AG08396 (cell line): ENCODE measurements at regions not wholly inside any gene's neighbourhood (a gene's known extent, or its start where the extent isn't known, plus 50 kb on each side); places are given as distances from the start of the nearest gene placed in this dataset.

Experiments used
- DNase-seq: peaks from one replicate; pipeline ENCODE4 v3.0.0; 2012; ENCODE audit warnings: low spot score, mixed read lengths

- no peak for DNase-seq
These were observed 314.4 kb upstream of the NBEA start for GRCh38 chr13:34627509-34628208.

GRCh38 chr13:34628209-34628682 lies 313.8 kb upstream of the NBEA start:
- DNase-seq: no peak

- DNase-seq: no peak
These were observed 307.6 kb upstream of the NBEA start for GRCh38 chr13:34634448-34634847.

DNA sequence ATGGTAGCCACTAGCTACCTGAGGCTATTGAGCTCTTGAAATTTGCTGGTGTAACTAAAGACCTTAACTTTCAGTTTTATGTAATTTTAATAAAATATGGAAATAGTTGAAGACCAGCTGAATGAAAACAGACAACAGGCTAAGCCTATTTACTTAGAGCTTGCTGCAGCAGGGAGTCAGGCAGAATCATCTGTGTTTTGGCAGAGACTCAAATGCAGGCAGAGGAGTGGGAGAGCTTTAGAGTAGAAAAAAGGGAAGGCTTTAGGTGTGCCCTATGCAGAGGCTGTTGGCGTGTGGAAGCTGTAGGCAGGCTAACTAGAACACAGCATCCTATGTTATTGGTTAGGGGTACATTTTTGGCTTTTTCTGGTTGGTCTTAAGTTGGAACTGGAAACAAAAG lies 304.9 kb upstream of the NBEA start:
- no peak for DNase-seq

DNA sequence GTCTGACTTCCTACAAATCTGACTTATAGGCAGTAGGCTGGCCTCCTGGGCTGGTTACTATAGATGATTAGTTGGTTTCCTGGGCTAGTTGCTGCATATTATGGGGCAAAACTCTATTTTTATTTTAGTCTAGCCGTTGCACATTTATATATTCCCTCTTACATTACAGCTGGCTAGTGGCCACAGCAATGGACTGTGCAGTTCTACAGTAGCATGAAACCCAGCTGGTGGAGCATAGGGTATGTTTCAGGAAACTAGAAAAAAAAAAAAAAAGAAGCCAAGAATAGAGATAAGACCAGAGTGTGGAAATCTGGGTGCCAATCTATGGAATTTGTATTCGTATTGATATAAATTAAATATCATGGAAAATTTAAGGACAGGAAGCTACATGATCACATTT lies 304.4 kb upstream of the NBEA start:
- DNase-seq: no peak

GRCh38 chr13:34638897-34639296 lies 303.2 kb upstream of the NBEA start:
- DNase-seq: no peak

DNA sequence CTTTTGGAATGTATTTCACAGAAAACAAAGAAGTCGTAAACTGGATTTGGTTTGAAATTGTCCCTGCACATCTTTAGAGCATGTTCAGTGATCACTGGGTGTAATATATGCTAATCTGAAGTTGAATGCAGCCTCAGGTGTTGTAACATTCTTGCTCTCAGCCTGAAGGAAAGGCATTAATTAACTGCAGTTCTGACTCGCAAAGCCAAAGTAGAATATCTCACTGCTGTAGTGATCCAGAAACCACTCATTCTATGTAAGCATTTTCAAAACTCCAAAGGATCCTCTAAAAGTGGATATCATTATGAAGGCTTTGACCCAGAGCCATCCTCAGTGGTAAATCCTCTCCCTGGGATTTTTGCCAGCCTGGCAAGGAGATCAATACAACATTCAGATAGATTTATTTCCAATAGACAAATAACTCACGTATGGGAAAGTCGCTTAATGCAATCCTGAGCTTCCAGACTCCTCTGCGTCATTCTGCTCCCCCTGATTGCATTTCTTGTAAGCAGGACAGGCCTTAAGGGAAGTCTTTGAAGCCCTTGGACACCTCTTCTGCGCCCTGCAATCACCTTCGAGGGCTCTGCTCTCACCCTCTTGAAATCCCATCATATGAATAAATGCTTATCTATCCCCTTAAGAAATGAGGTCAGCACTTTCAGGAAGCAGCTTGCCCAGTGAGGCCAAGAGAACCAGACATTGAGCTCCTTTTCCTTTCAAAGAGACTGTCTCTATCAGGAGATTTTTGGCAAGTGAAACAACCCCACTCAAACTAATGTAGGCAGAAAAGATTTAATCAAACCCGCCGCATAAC lies 301.7 kb upstream of the NBEA start:
- DNase-seq: no peak

GRCh38 chr13:34640993-34641330 lies 301.1 kb upstream of the NBEA start:
- no peak for DNase-seq

DNA sequence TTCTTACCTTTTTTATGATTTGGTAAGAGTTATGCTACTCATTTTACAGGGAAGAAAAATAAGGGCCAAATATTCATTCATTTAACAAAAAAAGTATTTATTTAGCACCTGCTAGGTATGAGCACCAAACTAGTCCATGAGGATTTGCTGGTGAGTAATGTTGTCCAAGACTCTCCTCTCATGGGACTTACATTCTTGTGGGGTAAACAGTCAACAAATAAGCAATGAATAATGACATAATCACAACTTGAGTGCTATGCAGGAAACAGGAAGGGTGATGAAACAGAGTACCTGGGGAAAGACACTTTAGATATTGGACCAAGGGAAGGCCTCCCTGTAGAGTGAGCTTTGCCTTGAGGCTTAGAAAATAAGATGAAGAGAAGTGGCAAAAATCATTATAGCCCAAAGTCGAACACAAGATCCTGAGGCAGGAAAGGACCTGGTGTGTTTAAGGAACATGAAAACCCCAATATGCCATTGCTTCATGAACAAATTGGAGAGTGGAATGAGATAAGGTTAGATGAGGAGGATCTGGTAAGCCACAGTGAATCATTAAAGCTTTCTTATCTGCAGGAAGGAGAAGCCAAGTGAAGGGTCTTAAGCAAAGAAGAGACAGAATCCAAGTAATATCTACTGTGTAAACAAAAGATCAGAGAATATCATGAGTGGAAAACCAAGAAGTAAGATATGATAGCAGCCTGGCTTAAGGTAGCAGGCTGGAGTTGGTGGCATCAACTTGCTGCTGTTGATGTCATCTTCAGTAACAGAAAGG lies 294.5 kb upstream of the NBEA start:
- no peak for DNase-seq

GRCh38 chr13:34654203-34654602 lies 287.9 kb upstream of the NBEA start:
- DNase-seq: no peak

DNA sequence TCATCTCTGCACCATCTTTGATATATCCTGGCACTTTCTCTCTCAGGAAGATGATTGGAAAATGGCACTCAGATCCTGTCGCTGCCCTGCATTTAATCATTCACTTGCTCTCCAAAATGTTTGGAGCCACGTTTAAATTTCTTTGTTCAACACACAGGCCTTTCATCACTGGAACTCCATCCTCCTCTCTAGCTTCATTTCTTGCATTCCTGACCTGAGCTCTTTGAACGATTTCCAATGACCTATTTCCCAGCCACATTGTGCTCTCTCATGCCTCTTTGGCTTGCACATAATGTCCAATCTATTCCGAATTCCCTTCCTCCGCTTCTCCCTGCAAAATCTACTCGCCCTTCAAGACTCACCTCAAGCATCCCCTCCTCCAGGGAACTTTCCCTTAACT lies 287.4 kb upstream of the NBEA start:
- DNase-seq: no peak

GRCh38 chr13:34655554-34655953 lies 286.5 kb upstream of the NBEA start:
- DNase-seq: no peak

GRCh38 chr13:34657716-34658115 lies 284.4 kb upstream of the NBEA start:
- DNase-seq: peak; percentile 27

- DNase-seq: no peak
These were observed 274.5 kb upstream of the NBEA start for GRCh38 chr13:34667286-34668218.

DNA sequence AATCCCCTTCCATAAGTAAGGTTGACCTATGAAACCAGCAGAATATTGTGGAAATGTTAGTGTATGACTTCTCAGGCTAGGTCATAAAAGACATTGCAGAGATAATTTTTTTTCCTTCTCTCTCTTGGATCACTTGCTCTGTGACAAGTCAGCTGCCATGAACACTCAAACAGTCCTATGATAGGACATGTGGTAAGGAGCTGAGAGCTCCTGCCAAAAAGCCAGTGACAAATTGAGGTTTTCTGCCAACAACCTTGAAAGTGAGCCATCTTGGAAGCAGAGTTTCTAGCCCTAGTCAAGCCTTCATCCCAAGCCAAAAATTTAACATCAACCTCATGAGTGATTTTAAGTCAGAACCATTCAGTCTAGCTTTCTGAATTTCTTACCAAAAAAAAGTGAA lies 270.9 kb upstream of the NBEA start:
- no peak for DNase-seq

DNA sequence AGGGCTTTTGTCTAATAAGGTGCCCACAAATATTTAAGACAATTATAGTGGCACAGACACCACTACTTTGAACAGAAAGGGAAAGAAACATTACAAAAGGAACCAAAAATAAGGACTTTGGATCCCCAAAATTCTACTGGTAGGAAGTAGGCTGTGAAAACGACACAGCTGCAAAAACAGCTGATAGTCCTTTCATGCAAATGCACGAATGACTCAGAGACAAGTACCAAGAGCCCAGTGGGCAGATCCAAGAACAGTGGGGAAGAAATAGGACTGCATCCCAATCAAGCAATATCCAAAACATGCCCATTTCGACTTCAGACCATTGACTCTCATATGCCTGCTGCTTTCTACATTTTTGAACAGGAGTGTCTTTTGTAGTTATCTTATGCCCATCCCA lies 269.4 kb upstream of the NBEA start:
- DNase-seq: no peak

GRCh38 chr13:34675626-34676025 lies 266.4 kb upstream of the NBEA start:
- no peak for DNase-seq

GRCh38 chr13:34678154-34678553 lies 263.9 kb upstream of the NBEA start:
- DNase-seq: no peak

DNA sequence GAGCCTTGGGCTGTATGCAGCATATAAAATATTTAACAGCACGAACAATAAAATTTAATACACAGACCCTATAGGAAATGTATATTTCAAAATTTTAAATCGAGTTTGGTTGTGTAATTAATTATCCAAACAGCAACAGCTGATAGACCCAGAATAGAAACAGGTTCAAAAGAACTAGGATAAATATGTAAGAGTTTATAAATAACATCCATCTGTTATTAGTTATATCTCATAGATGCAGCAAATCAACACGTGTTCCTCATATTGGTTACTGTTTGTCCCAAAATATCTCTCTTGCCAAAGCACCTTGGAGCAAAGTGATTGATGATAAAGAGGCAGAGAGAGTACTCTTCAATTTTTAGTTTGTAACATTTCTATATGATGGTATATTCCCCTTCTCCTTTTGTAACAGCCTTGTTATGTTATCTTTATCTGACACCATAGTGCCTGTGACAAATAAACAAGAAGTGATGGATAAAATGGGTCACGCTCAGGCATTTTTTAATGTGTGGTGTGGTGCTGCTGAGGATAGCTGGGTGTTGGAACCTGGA lies 260.6 kb upstream of the NBEA start:
- DNase-seq: no peak

DNA sequence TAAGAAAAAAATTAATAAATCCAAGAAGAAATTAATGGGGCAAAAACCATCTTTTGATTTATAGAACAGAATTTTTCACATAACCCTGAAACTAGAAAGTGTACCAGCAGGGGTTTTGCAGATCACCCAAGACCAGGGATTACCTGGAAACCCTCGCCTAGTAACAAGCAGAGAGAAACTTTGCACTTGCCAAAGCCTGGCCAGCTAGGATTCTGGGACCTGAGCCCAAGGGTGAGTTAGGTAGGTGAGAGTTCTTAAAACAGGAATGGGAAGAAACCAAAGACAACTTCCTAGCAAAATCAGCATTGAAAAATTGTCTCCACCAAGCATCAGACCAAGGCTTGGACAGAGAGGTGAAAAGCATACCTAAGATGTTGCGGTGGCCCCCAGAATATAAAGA lies 247.0 kb upstream of the NBEA start:
- DNase-seq: no peak

DNA sequence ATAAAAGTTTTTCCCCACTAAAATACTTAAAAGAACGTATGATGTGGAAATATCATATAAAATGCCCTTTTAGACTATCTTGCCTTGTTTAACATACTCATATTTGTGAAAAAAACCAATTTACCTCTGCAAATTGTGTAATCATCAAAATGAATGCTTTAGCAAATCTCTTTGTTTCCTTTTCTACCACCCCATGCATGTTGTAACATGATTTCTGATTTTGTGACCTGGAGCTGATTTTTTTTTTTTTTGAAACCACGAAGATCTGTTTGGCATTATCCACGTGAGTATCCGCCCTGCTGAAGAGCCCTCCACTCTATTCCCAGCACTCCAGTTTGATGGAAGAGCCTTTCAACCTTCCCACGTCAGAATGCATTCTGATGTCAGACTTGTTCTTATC lies 245.8 kb upstream of the NBEA start:
- DNase-seq: no peak

DNA sequence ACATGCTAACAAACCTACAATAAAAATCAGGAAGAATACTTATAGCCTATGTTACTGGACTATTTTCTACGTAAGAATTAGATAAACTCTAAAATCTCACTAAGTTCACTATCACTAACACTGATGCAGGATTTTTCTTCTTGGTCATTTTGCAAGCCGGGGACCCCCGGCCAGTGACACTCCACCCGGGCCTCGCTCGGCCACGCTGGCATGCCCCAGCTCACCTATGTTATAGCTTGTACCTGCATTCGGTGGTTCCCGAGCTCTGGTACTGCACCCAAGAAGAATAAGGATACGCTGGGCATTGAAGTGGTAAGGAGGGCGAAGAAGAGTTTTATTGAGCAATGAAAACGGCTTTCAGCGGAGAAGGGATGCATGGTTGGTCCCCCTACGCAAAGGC lies 245.3 kb upstream of the NBEA start:
- no peak for DNase-seq
